ENCODE measurements at regions not wholly inside any gene's neighbourhood (a gene's known extent, or its start where the extent isn't known, plus 50 kb on each side); places are given as distances from the start of the nearest gene placed in this dataset.

DNA sequence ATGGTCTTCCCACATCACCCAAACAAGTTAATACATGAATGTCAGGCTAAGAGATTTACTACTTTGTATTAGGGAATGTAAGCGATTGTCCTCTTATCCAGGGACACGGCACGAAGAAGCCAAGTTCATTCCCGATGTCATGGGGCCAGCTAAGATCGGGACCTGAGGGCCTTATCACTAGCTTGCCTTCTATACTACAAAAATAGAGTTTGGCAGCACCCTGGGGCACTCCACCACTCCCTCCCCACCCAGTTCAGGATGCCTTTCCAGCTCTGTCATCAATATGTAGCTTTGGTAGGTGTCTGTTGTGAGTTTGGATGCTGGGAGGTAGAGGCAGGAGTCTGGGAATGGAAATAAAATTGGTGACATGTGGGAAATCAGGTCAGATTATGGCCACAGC, 197.5 kb downstream of the ATG4C start:
- H3K9me3 ChIP-seq, result no peaks in the 10 kb centered on the region
- no peak for DNase-seq
- in situ Hi-C loops (cut with MboI; ENCODE audit: low pct_ligation_motif_present in 1 of 4, low pct_unique_long_range_greater_than_20kb in 1 of 4, low sequenced_read_pairs in 3 of 4) (no loop called here), intact Hi-C loops (cut with DNase I; ENCODE audit: low total_unique reads) (no loop called here)
- no peaks in the 10 kb centered on the region for H3K4me1 ChIP-seq
- TF ChIP-seq, protein P1, sequence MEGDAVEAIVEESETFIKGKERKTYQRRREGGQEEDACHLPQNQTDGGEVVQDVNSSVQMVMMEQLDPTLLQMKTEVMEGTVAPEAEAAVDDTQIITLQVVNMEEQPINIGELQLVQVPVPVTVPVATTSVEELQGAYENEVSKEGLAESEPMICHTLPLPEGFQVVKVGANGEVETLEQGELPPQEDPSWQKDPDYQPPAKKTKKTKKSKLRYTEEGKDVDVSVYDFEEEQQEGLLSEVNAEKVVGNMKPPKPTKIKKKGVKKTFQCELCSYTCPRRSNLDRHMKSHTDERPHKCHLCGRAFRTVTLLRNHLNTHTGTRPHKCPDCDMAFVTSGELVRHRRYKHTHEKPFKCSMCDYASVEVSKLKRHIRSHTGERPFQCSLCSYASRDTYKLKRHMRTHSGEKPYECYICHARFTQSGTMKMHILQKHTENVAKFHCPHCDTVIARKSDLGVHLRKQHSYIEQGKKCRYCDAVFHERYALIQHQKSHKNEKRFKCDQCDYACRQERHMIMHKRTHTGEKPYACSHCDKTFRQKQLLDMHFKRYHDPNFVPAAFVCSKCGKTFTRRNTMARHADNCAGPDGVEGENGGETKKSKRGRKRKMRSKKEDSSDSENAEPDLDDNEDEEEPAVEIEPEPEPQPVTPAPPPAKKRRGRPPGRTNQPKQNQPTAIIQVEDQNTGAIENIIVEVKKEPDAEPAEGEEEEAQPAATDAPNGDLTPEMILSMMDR (IDR thresholded peaks at IDR 0.05), result no peak
- no peak for TF ChIP-seq POLR2AphosphoS5 (IDR thresholded peaks at IDR 0.05)
- no peak for TF ChIP-seq POLR2A (IDR thresholded peaks at IDR 0.05)
- TF ChIP-seq EP300 (IDR thresholded peaks at IDR 0.05; ENCODE audit: low read depth), result no peak
- 88 to 90% methylated on average over 5 of the region's 5 CpGs for WGBS, 2 donors (ENCODE audit: low coverage in 1 of 2)
- H3K27ac ChIP-seq, result no peak overlapping the region
- H3K36me3 ChIP-seq, result no peaks in the 10 kb centered on the region
- H3K27me3 ChIP-seq, result no peaks in the 10 kb centered on the region
- H3K4me3 ChIP-seq, result no peak overlapping the region

DNA sequence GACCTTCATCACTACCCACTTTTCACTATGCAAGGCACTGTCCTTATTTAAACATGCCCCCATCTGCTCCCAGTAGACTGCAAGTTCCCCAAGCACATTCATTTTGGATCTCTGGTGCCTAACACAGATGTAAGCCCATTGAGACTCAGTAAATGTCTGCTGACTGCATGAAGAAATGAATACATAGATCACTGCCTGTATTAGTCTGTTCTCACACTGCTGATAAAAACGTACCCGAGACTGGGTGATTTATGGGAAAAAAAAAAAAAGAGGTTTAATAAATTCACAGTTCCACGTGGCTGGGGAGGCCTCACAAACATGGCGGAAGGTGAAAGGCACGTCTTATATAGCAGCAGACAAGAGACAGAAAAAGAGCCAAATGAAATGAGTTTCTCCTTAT, 204.9 kb downstream of the ATG4C start:
- DNase-seq, result no peak
- no peaks in the 10 kb centered on the region for H3K4me1 ChIP-seq
- no peaks in the 10 kb centered on the region for H3K27me3 ChIP-seq
- no peaks in the 10 kb centered on the region for H3K9me3 ChIP-seq
- in situ Hi-C loops (cut with MboI; ENCODE audit: low pct_ligation_motif_present in 1 of 4, low pct_unique_long_range_greater_than_20kb in 1 of 4, low sequenced_read_pairs in 3 of 4), result no loop called here
- no peak for TF ChIP-seq EP300 (IDR thresholded peaks at IDR 0.05; ENCODE audit: low read depth)
- TF ChIP-seq, protein P1 (IDR thresholded peaks at IDR 0.05), result no peak
- TF ChIP-seq POLR2A (IDR thresholded peaks at IDR 0.05), result no peak
- TF ChIP-seq POLR2AphosphoS5 (IDR thresholded peaks at IDR 0.05), result no peak
- intact Hi-C loops (cut with DNase I; ENCODE audit: low total_unique reads), result no loop called here
- 52 to 67% methylated on average over 5 of the region's 5 CpGs for WGBS, 2 donors (ENCODE audit: low coverage in 1 of 2)
- H3K4me3 ChIP-seq, result no peak overlapping the region
- H3K27ac ChIP-seq, result no peak overlapping the region
- H3K36me3 ChIP-seq, result no peaks in the 10 kb centered on the region

DNA sequence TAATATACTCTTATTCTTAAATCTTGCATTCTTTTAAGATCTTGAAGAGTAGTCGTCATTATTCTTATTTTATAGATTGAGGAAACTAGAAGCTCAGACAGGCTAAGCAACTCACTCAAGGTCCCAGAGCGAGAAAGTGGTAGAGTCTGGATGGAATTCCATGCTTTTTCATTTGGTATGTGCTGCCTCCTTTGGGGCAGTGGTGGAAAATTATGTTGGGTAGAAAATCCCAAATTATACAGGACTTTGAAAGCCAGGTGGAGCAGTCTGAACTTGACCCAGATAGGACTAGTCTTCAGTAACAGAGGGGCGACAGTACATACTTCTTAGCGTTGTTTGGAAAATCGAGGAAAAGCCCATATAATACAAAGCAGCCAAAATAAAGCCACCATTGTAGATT, 205.6 kb downstream of the ATG4C start:
- 78 to 79% methylated on average over 4 to 5 of the region's 5 CpGs for WGBS, 2 donors (ENCODE audit: low coverage in 1 of 2)
- Histone ChIP-seq H3K9me3 (no peaks in the 10 kb centered on the region), H3K36me3 (no peaks in the 10 kb centered on the region), H3K4me1 (no peaks in the 10 kb centered on the region), H3K4me3 (no peak overlapping the region), H3K27ac (no peak overlapping the region), H3K27me3 (no peaks in the 10 kb centered on the region)
- no peak for DNase-seq
- TF ChIP-seq, protein P1 (IDR thresholded peaks at IDR 0.05), result no peak
- TF ChIP-seq POLR2A (IDR thresholded peaks at IDR 0.05) (no peak), EP300 (IDR thresholded peaks at IDR 0.05; ENCODE audit: low read depth) (no peak), POLR2AphosphoS5 (IDR thresholded peaks at IDR 0.05) (no peak)
- intact Hi-C loops (cut with DNase I; ENCODE audit: low total_unique reads) (no loop called here), in situ Hi-C loops (cut with MboI; ENCODE audit: low pct_ligation_motif_present in 1 of 4, low pct_unique_long_range_greater_than_20kb in 1 of 4, low sequenced_read_pairs in 3 of 4) (no loop called here)

DNA sequence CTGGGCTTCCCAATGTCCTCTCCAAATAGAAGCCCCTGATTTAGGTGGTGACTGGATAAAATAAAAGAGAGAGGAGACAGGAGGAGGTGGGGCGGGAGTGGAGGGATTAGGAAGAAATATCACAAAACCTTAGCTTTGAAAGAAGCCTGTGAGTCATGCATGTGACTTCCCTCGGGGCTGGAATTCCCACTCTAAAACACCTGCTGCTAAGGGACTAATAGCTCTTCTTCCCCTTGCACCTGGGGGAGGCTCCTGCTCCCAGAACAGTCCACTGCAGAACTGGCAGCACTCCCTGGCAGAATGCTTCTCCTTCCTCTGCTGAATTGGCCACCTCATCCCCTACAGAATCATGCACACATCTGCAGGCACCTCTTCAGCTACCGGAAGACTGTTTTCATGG, 207.2 kb downstream of the ATG4C start:
- no peaks in the 10 kb centered on the region for H3K36me3 ChIP-seq
- no peak overlapping the region for H3K27ac ChIP-seq
- no peaks in the 10 kb centered on the region for H3K4me1 ChIP-seq
- no peaks in the 10 kb centered on the region for H3K9me3 ChIP-seq
- no peak for DNase-seq
- 61 to 64% methylated on average over 2 to 3 of the region's 3 CpGs for WGBS, 2 donors (ENCODE audit: low coverage in 1 of 2)
- no peak overlapping the region for H3K4me3 ChIP-seq
- no peaks in the 10 kb centered on the region for H3K27me3 ChIP-seq
- TF ChIP-seq EP300 (IDR thresholded peaks at IDR 0.05; ENCODE audit: low read depth) (no peak), POLR2A (IDR thresholded peaks at IDR 0.05) (no peak), POLR2AphosphoS5 (IDR thresholded peaks at IDR 0.05) (no peak)
- TF ChIP-seq, protein P1 (IDR thresholded peaks at IDR 0.05), result no peak
- in situ Hi-C loops (cut with MboI; ENCODE audit: low pct_ligation_motif_present in 1 of 4, low pct_unique_long_range_greater_than_20kb in 1 of 4, low sequenced_read_pairs in 3 of 4) (no loop called here), intact Hi-C loops (cut with DNase I; ENCODE audit: low total_unique reads) (no loop called here)

All from transverse colon (tissue), 4 donors.